Gastroesophageal sphincter (tissue), 3 donors: ENCODE measurements at regions not wholly inside any gene's neighbourhood (a gene's known extent, or its start where the extent isn't known, plus 50 kb on each side); places are given as distances from the start of the nearest gene placed in this dataset.

ENCODE experiments used
- POLR2A ChIP-seq, 2 donors: fragments of 450-650 bp; IDR thresholded peaks; one replicate each; pipeline ENCODE4 v1.6.1; 2017; ENCODE audit warnings: antibody characterized with exemption in 2 of 2, mild to moderate bottlenecking in 2 of 2, moderate library complexity in 1 of 2
- POLR2AphosphoS5 ChIP-seq: sonication (generic); formaldehyde crosslinking; IDR thresholded peaks from one replicate; pipeline ENCODE4 v1.6.1; 2017; ENCODE audit warnings: antibody characterized with exemption
- TF ChIP-seq, protein P1 (sequence below), 4 experiments: fragments of 200-600 bp in 2 of 4; fragments of 450-650 bp in 2 of 4; sonication (generic) in 1 of 4; IDR thresholded peaks; one replicate each; pipeline ENCODE4 v1.5.1; 2017 to 2019; ENCODE audit warnings: antibody characterized with exemption in 4 of 4, mild to moderate bottlenecking in 2 of 4, moderate library complexity in 2 of 4

DNA sequence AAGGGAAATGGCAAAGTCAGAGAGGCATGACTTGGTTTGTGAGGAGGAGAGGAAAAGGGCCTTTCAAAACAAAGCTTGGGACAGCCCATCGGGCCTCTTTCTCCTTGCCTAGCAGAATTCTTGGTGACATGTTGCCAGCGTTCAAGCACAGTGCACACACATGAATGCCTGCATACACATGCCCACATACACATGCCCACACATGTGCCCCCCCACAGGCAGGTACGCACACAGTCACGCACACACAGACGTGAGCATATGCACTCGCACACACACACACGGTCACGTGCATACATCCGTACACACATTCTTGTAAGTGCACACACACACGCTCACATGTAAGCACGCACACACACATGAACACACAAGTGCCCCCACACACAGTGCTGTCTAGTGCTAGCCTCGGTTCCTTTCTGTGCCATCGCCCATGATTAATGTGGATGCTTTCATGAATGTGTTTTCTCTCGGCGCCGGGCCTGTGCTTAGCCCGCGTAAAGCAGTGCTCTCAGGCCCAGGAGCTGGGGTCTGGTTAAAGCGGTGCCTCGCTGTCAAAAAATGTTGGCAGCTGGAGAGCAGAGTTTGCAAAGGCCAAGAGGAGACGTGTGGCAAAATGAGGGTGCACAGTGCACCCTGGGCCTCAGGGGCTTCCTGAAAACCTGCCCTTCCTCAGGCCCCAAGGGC, 328.8 kb upstream of the DIO3 start:
- no peak for TF ChIP-seq POLR2AphosphoS5
- TF ChIP-seq, protein P1, sequence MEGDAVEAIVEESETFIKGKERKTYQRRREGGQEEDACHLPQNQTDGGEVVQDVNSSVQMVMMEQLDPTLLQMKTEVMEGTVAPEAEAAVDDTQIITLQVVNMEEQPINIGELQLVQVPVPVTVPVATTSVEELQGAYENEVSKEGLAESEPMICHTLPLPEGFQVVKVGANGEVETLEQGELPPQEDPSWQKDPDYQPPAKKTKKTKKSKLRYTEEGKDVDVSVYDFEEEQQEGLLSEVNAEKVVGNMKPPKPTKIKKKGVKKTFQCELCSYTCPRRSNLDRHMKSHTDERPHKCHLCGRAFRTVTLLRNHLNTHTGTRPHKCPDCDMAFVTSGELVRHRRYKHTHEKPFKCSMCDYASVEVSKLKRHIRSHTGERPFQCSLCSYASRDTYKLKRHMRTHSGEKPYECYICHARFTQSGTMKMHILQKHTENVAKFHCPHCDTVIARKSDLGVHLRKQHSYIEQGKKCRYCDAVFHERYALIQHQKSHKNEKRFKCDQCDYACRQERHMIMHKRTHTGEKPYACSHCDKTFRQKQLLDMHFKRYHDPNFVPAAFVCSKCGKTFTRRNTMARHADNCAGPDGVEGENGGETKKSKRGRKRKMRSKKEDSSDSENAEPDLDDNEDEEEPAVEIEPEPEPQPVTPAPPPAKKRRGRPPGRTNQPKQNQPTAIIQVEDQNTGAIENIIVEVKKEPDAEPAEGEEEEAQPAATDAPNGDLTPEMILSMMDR (IDR thresholded peaks at IDR 0.05) = no peak
- no peak for TF ChIP-seq POLR2A (IDR thresholded peaks at IDR 0.05)
